GM12878 (cell line): ENCODE measurements at regions not wholly inside any gene's neighbourhood (a gene's known extent, or its start where the extent isn't known, plus 50 kb on each side); places are given as distances from the start of the nearest gene placed in this dataset.

Experiments used
- ATAC-seq: fragments of 200-7000 bp; cut with Tn5 transposase; 3 replicates; pipeline ENCODE4 v1.9.1; 2020; ENCODE audit warnings: mild to moderate bottlenecking, moderate library complexity
- BruUV-seq: library from RNA; stranded (reverse); fragments of 400-500 nt; replicated peaks from 2 replicates; lab custom pipeline; 2021; lab: Mats Ljungman, UMichigan
- CTCF ChIA-PET: fragments of 300-600 bp; sonication (Branson Sonifier 250); formaldehyde crosslinking; extraction: SDS; loops from one replicate; lab custom pipeline; 2021; ENCODE audit warnings: inconsistent platforms; lab: Yijun Ruan, JAX
- POLR2A ChIA-PET: fragments of 350-600 bp; formaldehyde crosslinking; extraction: SDS; loops from one replicate; lab custom pipeline; 2021; ENCODE audit warnings: inconsistent platforms; lab: Charles Lee
- RAD21 ChIA-PET: fragments of 300-600 bp; sonication (Branson Sonifier 250); formaldehyde crosslinking; loops from one replicate; lab custom pipeline; 2023; ENCODE audit warnings: antibody characterized with exemption; ENCODE audit not compliant: unreplicated experiment; lab: Charles Lee
- SMC1A ChIA-PET: fragments of 300-600 bp; sonication (Branson Sonifier 250); formaldehyde crosslinking; loops from one replicate; lab custom pipeline; 2023; ENCODE audit not compliant: unreplicated experiment, uncharacterized antibody; lab: Charles Lee
- DNase-seq: peaks from one replicate; pipeline ENCODE4 v3.0.0-alpha.2; 2011; ENCODE audit warnings: low read depth, low spot score
- FAIRE-seq: peaks from 3 replicates; lab custom pipeline; 2011; peaks lifted over from hg19 to GRCh38; lab: Jason Lieb, UNC
- H2AFZ ChIP-seq: 2 replicates; pipeline ENCODE4 v1.6.0; 2011; ENCODE audit warnings: low read depth, low read length, control low read depth; ENCODE audit not compliant: control insufficient read depth
- H3K27ac ChIP-seq: 2 replicates; pipeline ENCODE4 v1.5.1; 2011; ENCODE audit warnings: control low read depth; ENCODE audit not compliant: control insufficient read depth, insufficient read depth
- H3K27me3 ChIP-seq, 2 experiments: replicated peaks in 1 of 2; 2 replicates each; pipeline versions ENCODE4 v1.6.0 to v1.6.1; 2011; ENCODE audit warnings: low read length in 1 of 2; ENCODE audit not compliant: control insufficient read depth in 2 of 2, insufficient read depth in 2 of 2
- H3K36me3 ChIP-seq, 2 experiments: 2 replicates each; pipeline ENCODE4 v1.5.1; 2011; ENCODE audit warnings: low read length in 1 of 2; ENCODE audit not compliant: control insufficient read depth in 2 of 2, insufficient read depth in 2 of 2
- H3K4me1 ChIP-seq: 2 replicates; pipeline ENCODE4 v1.6.1; 2011; ENCODE audit warnings: mild to moderate bottlenecking, low read length, moderate library complexity, mixed read lengths; ENCODE audit not compliant: control insufficient read depth, insufficient read depth
- H3K4me2 ChIP-seq: 2 replicates; pipeline ENCODE4 v1.6.0; 2011; ENCODE audit warnings: control low read depth; ENCODE audit not compliant: control insufficient read depth, insufficient read depth
- H3K4me3 ChIP-seq: fragments of 200-600 bp; sonication (generic); 2 replicates; pipeline ENCODE4 v1.5.1; 2016
- H3K79me2 ChIP-seq: 2 replicates; pipeline ENCODE4 v1.6.0; 2011; ENCODE audit warnings: low read length; ENCODE audit not compliant: control insufficient read depth, insufficient read depth
- H3K9ac ChIP-seq: 2 replicates; pipeline ENCODE4 v1.8.0; 2011; ENCODE audit warnings: low read length, control low read depth, mixed read lengths; ENCODE audit not compliant: control insufficient read depth, insufficient read depth
- H3K9me3 ChIP-seq: replicated peaks from 3 replicates; pipeline ENCODE4 v1.5.1; 2011; ENCODE audit warnings: mild to moderate bottlenecking, low read length; ENCODE audit not compliant: control insufficient read depth, insufficient read depth
- H4K20me1 ChIP-seq: 2 replicates; pipeline ENCODE4 v1.6.0; 2011; ENCODE audit not compliant: control insufficient read depth, insufficient read depth
- CEBPB ChIP-seq, 2 experiments: fragments of 150-350 bp in 1 of 2; IDR thresholded peaks; 2 replicates each; pipeline ENCODE4 v1.6.1; 2012 to 2014; ENCODE audit warnings: low read depth in 2 of 2, low read length in 2 of 2, borderline replicate concordance in 1 of 2, inconsistent platforms in 1 of 2
- E2F8 ChIP-seq: fragments of 450-650 bp; IDR thresholded peaks from 2 replicates; pipeline ENCODE4 v1.6.1; 2018; ENCODE audit warnings: mild to moderate bottlenecking, low read depth, moderate library complexity; ENCODE audit not compliant: partially characterized antibody
- LARP7 ChIP-seq: fragments of 450-650 bp; IDR thresholded peaks from 2 replicates; pipeline ENCODE4 v1.6.1; 2017; ENCODE audit warnings: mild to moderate bottlenecking
- MTA3 ChIP-seq: IDR thresholded peaks from 2 replicates; pipeline ENCODE4 v1.6.1; 2012; ENCODE audit warnings: low read length, inconsistent platforms, borderline replicate concordance
- NFXL1 ChIP-seq: fragments of 450-650 bp; IDR thresholded peaks from 2 replicates; pipeline ENCODE4 v1.6.1; 2017; ENCODE audit warnings: antibody characterized with exemption, mild to moderate bottlenecking, borderline replicate concordance
- POLR2AphosphoS2 ChIP-seq: IDR thresholded peaks from 2 replicates; pipeline ENCODE4 v1.6.1; 2011; ENCODE audit warnings: low read depth, mild to moderate bottlenecking, low read length, improper control_type of control experiment, moderate library complexity
- RB1 ChIP-seq: fragments of 450-650 bp; formaldehyde crosslinking; IDR thresholded peaks from 2 replicates; pipeline ENCODE4 v1.6.1; 2017; ENCODE audit warnings: mild to moderate bottlenecking, borderline replicate concordance
- RCOR1 ChIP-seq: conservative IDR thresholded peaks from 2 replicates; pipeline ENCODE4 v1.6.1; 2012; ENCODE audit warnings: low read depth, low read length, improper control_type of control experiment
- RUNX3 ChIP-seq: IDR thresholded peaks from 2 replicates; pipeline ENCODE4 v1.6.1; 2012; ENCODE audit warnings: low read length, inconsistent platforms
- ZBTB4 ChIP-seq: fragments of 450-650 bp; formaldehyde crosslinking; IDR thresholded peaks from 2 replicates; pipeline ENCODE4 v1.4.0; 2022; ENCODE audit warnings: mild to moderate bottlenecking, moderate library complexity
- ZNF274 ChIP-seq: IDR thresholded peaks from one replicate; pipeline ENCODE4 v1.8.0; 2011; ENCODE audit not compliant: insufficient read length, insufficient read depth
- WGBS: methylation state at CpG from one replicate; pipeline ENCODE4 v1.1.6; 2016; ENCODE audit warnings: low lambda C conversion rate; ENCODE audit not compliant: insufficient replicate concordance, insufficient coverage; ENCODE audit errors: missing lambda C conversion rate; 5-methylcytosine and 5-hydroxymethylcytosine counted together
- in situ Hi-C: fragments of 300-500 bp; cut with MboI; formaldehyde crosslinking; loops from 9 replicates; pipeline ENCODE4 v1.14.3; 2018; ENCODE audit warnings: mixed read lengths
- intact Hi-C: fragments of 100-400 bp; cut with micrococcal nuclease; formaldehyde crosslinking; loops from one replicate; pipeline ENCODE4 v1.14.2; 2022; ENCODE audit not compliant: unreplicated experiment
- TF ChIP-seq, protein P1 (sequence below): IDR thresholded peaks from 2 replicates; pipeline ENCODE4 v1.6.1; 2012; ENCODE audit warnings: improper control_type of control experiment, low read depth, low read length; ENCODE audit not compliant: insufficient replicate concordance
- TF ChIP-seq, protein P2 (sequence below): fragments of 450-650 bp; IDR thresholded peaks from 2 replicates; pipeline ENCODE4 v1.6.1; 2016; ENCODE audit warnings: mild to moderate bottlenecking

DNA sequence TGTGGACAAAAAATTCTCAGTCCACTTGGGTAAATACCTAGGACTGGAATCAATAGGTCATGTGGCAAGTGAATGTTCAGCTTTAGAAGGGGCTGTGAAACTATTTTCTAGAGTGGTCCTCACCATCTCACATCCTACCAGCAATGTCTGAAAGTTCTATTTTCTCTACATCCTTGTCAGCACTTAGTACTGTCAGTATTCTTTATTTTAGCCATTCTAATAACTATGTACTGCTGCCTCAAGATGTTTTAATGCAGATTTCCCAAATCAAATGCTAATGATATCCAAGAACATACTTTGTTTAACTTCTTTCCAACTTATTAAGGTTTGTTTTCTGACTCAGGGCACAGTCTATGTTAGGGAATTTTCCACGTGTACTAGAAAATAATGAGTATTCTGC, 317.0 kb downstream of the BRD1 start:
- ATAC-seq: no peak
- 52% methylated on average over 1 of the region's 1 CpG for WGBS
- no peak overlapping the region for H3K4me3 ChIP-seq
- H3K79me2 ChIP-seq: no peaks in the 10 kb centered on the region
- no peak overlapping the region for H2AFZ ChIP-seq
- BruUV-seq: no TSS peak
- RAD21 ChIA-PET: no interaction called here
- 0 out of 4 replicates have a peak, but pooled peaks cover 0 to 1% of the 10 kb centered on the region in 2 experiments for H3K36me3 ChIP-seq
- DNase-seq: no peak
- FAIRE-seq: no peak
- CTCF ChIA-PET: no interaction called here
- H3K9ac ChIP-seq: no peak overlapping the region
- intact Hi-C loops: no loop called here
- no peak overlapping the region for H3K4me2 ChIP-seq
- peaks cover 6% of the 10 kb centered on the region for H3K9me3 ChIP-seq
- in situ Hi-C loops: no loop called here
- H4K20me1 ChIP-seq: no peaks in the 10 kb centered on the region
- no peaks in the 10 kb centered on the region for H3K4me1 ChIP-seq
- SMC1A ChIA-PET: no interaction called here
- H3K27ac ChIP-seq: no peak overlapping the region
- H3K27me3 ChIP-seq: no peaks in the 10 kb centered on the region
- POLR2A ChIA-PET: no interaction called here
- TF ChIP-seq MTA3 (no peak), RUNX3 (no peak), POLR2AphosphoS2 (no peak), LARP7 (no peak), E2F8 (no peak), RB1 (no peak), CEBPB (IDR thresholded peaks at IDR 0.05; ENCODE audit: borderline replicate concordance in 1 of 2, low read depth in 2 of 2, low read length in 2 of 2) (no peak), ZNF274 (no peak), ZBTB4 (CRISPR knock-in tag) (no peak), NFXL1 (no peak), RCOR1 (no peak)
- TF ChIP-seq, protein P1, sequence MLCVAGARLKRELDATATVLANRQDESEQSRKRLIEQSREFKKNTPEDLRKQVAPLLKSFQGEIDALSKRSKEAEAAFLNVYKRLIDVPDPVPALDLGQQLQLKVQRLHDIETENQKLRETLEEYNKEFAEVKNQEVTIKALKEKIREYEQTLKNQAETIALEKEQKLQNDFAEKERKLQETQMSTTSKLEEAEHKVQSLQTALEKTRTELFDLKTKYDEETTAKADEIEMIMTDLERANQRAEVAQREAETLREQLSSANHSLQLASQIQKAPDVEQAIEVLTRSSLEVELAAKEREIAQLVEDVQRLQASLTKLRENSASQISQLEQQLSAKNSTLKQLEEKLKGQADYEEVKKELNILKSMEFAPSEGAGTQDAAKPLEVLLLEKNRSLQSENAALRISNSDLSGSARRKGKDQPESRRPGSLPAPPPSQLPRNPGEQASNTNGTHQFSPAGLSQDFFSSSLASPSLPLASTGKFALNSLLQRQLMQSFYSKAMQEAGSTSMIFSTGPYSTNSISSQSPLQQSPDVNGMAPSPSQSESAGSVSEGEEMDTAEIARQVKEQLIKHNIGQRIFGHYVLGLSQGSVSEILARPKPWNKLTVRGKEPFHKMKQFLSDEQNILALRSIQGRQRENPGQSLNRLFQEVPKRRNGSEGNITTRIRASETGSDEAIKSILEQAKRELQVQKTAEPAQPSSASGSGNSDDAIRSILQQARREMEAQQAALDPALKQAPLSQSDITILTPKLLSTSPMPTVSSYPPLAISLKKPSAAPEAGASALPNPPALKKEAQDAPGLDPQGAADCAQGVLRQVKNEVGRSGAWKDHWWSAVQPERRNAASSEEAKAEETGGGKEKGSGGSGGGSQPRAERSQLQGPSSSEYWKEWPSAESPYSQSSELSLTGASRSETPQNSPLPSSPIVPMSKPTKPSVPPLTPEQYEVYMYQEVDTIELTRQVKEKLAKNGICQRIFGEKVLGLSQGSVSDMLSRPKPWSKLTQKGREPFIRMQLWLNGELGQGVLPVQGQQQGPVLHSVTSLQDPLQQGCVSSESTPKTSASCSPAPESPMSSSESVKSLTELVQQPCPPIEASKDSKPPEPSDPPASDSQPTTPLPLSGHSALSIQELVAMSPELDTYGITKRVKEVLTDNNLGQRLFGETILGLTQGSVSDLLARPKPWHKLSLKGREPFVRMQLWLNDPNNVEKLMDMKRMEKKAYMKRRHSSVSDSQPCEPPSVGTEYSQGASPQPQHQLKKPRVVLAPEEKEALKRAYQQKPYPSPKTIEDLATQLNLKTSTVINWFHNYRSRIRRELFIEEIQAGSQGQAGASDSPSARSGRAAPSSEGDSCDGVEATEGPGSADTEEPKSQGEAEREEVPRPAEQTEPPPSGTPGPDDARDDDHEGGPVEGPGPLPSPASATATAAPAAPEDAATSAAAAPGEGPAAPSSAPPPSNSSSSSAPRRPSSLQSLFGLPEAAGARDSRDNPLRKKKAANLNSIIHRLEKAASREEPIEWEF: no peak
- TF ChIP-seq, protein P2, sequence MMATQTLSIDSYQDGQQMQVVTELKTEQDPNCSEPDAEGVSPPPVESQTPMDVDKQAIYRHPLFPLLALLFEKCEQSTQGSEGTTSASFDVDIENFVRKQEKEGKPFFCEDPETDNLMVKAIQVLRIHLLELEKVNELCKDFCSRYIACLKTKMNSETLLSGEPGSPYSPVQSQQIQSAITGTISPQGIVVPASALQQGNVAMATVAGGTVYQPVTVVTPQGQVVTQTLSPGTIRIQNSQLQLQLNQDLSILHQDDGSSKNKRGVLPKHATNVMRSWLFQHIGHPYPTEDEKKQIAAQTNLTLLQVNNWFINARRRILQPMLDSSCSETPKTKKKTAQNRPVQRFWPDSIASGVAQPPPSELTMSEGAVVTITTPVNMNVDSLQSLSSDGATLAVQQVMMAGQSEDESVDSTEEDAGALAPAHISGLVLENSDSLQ: no peak
